Neural crest cell (in vitro differentiated cells): ENCODE measurements at regions not wholly inside any gene's neighbourhood (a gene's known extent, or its start where the extent isn't known, plus 50 kb on each side); places are given as distances from the start of the nearest gene placed in this dataset.
A peak's percentile ranks its signal among the peaks of the same experiment; 100 is the strongest.

Experiments used
- DNase-seq: peaks from one replicate; pipeline ENCODE4 v3.0.0; 2021; ENCODE audit warnings: low read depth, mixed read lengths, low spot score
- H3K27ac Mint-ChIP-seq: one replicate; pipeline ENCODE4 v1.8.0; 2021; ENCODE audit warnings: mild to moderate bottlenecking, mixed read lengths; ENCODE audit not compliant: unreplicated experiment
- H3K27me3 Mint-ChIP-seq: 2 replicates; pipeline ENCODE4 v1.8.0; 2021; ENCODE audit warnings: low read depth, mild to moderate bottlenecking, mixed read lengths
- H3K36me3 Mint-ChIP-seq: 2 replicates; pipeline ENCODE4 v1.8.0; 2021; ENCODE audit warnings: low read depth, mild to moderate bottlenecking, mixed read lengths
- H3K4me1 Mint-ChIP-seq: 2 replicates; pipeline ENCODE4 v1.8.0; 2021; ENCODE audit warnings: mixed read lengths
- H3K4me3 Mint-ChIP-seq: one replicate; pipeline ENCODE4 v1.8.0; 2021; ENCODE audit warnings: mild to moderate bottlenecking, mixed read lengths
- H3K9me3 Mint-ChIP-seq: 2 replicates; pipeline ENCODE4 v1.8.0; 2021; ENCODE audit warnings: mixed read lengths
- TF ChIP-seq, protein P1 (sequence below): fragments of 200-600 bp; sonication (generic); conservative IDR thresholded peaks from 2 replicates; pipeline ENCODE4 v1.5.0; 2021; ENCODE audit warnings: antibody characterized with exemption, mild to moderate bottlenecking

DNA sequence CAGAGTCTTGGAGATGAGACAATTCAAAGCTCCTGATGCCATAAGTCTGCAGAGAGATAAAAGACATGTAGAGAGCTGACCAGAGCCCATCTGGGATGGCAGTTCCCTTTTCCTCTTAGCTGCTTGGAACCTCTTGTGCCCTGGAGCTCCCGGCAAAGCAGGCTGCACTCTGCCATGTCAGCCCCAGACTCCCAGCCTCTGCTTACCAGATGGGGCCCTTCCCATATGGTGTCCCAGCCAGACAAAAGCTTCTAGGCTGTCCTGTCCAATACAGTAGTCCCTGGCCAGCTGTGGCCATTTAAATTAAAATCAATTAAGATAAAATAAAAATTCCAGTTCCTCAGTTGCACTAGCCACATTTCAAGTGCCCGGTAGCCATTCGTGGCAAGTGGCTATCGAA lies 303.9 kb downstream of the TTC6 start:
- no peak for DNase-seq
- Mint-ChIP-seq H3K27ac (no peak overlapping the region), H3K36me3 (no peaks in the 10 kb centered on the region), H3K4me3 (no peak overlapping the region), H3K9me3 (no peaks in the 10 kb centered on the region), H3K27me3 (peaks cover 46% of the 10 kb centered on the region), H3K4me1 (no peaks in the 10 kb centered on the region)
- TF ChIP-seq, protein P1, sequence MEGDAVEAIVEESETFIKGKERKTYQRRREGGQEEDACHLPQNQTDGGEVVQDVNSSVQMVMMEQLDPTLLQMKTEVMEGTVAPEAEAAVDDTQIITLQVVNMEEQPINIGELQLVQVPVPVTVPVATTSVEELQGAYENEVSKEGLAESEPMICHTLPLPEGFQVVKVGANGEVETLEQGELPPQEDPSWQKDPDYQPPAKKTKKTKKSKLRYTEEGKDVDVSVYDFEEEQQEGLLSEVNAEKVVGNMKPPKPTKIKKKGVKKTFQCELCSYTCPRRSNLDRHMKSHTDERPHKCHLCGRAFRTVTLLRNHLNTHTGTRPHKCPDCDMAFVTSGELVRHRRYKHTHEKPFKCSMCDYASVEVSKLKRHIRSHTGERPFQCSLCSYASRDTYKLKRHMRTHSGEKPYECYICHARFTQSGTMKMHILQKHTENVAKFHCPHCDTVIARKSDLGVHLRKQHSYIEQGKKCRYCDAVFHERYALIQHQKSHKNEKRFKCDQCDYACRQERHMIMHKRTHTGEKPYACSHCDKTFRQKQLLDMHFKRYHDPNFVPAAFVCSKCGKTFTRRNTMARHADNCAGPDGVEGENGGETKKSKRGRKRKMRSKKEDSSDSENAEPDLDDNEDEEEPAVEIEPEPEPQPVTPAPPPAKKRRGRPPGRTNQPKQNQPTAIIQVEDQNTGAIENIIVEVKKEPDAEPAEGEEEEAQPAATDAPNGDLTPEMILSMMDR, result no peak

DNA sequence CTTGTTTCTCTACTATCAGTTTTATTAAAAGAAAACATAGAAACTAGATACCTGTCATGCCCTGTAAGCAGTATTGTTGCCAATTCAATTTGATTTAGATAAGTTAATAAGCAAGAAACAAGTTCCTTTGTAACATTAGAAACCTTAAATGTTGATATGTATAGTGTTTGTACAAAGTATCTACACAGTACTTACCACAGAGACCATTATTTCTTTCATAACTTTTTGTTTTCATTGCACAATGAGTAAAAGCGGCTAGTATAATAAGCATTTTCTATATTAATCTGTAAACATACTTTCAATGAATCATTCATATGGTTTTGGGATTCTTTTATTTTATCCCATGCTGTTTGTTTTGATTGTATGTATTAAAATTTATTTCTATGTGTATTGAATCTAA lies 305.1 kb downstream of the TTC6 start:
- TF ChIP-seq, protein P1, result no peak
- Mint-ChIP-seq H3K4me1 (no peaks in the 10 kb centered on the region), H3K9me3 (no peaks in the 10 kb centered on the region), H3K27me3 (peaks cover 46% of the 10 kb centered on the region), H3K36me3 (no peaks in the 10 kb centered on the region), H3K27ac (no peak overlapping the region), H3K4me3 (no peak overlapping the region)
- DNase-seq, result no peak

DNA sequence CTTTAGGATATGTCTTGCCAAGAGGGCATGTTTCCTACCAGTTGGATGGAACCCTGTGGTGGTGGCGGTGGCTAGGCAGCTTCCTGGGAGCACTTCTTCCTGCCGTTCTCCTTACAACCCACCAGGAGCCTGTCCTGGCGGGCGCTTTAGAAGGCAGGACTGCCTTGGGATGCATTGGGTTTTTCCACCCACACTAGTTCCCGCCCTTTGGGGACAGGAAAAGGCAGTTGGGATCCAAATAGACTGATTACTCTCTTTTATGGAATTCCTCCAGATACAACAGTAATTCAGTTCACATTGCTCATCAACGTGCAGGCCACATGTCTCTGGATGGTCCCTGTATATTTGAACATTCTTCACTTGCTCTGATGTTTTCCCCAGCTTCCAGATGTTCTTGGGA lies 305.7 kb upstream of the SSTR1 start:
- no peaks in the 10 kb centered on the region for H3K4me1 Mint-ChIP-seq
- H3K4me3 Mint-ChIP-seq, result no peak overlapping the region
- no peaks in the 10 kb centered on the region for H3K36me3 Mint-ChIP-seq
- no peak for DNase-seq
- peaks cover 37% of the 10 kb centered on the region for H3K27me3 Mint-ChIP-seq
- H3K9me3 Mint-ChIP-seq, result no peaks in the 10 kb centered on the region
- no peak overlapping the region for H3K27ac Mint-ChIP-seq
- TF ChIP-seq, protein P1, result no peak

DNA sequence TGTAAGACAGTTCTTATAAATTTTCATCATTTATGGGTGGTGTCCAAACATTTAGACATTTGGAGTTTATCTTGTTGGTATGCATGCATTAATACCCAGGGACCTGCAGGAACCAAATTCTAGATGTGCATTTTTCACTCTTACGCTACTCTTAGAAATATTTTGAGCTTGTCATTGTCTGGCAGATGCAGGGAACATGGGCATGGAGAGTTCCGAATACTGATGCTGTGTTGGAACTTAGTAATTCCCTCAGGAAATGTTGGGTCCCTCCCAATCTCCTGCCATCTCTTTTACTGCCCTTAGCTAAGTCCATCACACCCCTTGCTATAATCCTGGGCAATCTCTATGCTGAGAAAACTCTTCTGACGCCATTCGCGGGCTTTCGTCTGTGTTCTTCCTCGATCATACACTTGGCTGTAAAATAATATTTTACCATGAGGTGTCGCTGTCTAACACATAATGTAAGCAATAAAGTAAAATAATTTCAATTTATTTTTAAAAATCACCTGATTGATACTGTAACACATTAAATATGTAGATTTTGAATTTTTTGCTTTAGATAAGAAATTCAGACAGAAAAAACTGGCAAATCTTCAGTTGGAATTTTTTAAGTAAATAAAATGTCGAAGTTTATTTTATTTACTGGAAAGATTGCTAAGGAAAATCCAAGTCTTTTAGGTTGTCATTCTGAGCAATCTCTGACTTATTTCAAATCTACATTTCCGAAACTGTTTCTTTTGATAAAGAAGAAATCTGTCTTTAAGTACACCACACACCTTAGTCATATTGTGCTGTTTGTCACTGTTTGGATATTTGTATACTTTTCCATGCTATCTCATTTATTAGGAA lies 304.1 kb upstream of the SSTR1 start:
- H3K27ac Mint-ChIP-seq, result no peak overlapping the region
- DNase-seq, result peak; percentile 8
- H3K4me3 Mint-ChIP-seq, result no peak overlapping the region
- H3K27me3 Mint-ChIP-seq, result peaks cover 32% of the 10 kb centered on the region
- H3K36me3 Mint-ChIP-seq, result no peaks in the 10 kb centered on the region
- TF ChIP-seq, protein P1, result peak; percentile 89
- H3K4me1 Mint-ChIP-seq, result no peaks in the 10 kb centered on the region
- H3K9me3 Mint-ChIP-seq, result no peaks in the 10 kb centered on the region

DNA sequence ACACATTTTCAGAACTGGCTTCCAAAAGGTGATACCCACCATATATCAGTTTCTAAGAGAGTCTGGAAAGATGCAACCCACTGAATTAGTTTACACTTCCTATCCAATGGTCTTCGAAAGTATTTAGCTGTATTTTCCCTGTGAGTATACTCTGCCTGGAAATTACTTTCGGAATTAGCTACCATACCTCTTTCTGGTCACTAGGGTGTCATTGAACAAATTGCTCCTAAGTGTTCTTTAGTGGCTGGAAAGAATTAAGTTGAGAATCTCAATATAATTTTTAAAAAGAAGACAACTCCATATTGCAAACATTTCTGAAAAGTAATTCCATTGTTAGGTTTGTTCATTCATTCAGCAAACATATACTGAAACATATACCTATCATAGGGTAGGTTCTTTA lies 283.1 kb upstream of the SSTR1 start:
- H3K9me3 Mint-ChIP-seq, result peaks cover 3% of the 10 kb centered on the region
- no peak overlapping the region for H3K4me3 Mint-ChIP-seq
- H3K27ac Mint-ChIP-seq, result no peak overlapping the region
- H3K36me3 Mint-ChIP-seq, result no peaks in the 10 kb centered on the region
- no peak for DNase-seq
- H3K27me3 Mint-ChIP-seq, result peaks cover 10% of the 10 kb centered on the region
- TF ChIP-seq, protein P1, result peak; percentile 31
- no peaks in the 10 kb centered on the region for H3K4me1 Mint-ChIP-seq
